Fibroblast of peridontal ligament (primary cell): ENCODE measurements at regions not wholly inside any gene's neighbourhood (a gene's known extent, or its start where the extent isn't known, plus 50 kb on each side); places are given as distances from the start of the nearest gene placed in this dataset.

Experiments used
- DNase-seq: peaks from one replicate; pipeline ENCODE4 v3.0.0-alpha.2; 2010; ENCODE audit errors: extremely low read depth

DNA sequence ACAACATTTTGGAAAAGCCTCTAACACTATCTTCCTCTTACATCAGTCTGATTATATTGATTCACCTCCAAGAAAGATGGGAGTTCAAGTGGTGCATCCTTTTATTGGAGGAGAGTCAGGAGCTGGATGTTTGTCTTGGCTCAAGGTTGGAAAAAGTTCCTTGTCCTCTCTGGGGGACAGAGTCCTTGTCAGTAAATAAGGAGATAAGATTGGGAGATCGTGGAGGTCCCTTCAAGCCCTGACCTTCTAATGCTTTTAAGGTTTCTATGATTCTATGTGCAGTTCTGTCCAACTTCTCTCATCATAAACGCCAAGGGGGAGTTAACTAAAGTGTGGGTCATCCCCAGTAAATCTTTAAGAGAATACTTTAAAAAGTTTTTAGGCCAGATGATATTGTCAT, 60.9 kb upstream of the CCBE1 start:
- no peak for DNase-seq

DNA sequence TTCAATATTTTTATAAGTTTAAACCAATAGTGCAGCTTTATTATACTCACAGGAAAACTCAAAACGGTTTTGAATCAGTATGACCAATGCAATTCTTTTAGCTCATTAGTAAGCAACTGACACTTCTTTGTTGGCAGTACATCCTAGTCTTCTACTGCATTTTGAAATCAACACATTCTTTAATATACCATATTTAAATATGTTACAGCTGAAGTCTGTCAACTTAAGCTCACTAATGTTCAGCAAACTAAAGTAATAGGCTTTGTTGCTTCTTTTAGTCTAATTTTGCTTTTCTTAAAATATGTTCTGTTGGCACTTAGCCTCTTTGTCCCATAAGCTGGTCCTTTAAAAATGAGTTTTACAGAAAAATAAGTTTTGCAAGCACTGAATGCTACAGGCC, 55.4 kb upstream of the CCBE1 start:
- DNase-seq: peak; percentile 40

DNA sequence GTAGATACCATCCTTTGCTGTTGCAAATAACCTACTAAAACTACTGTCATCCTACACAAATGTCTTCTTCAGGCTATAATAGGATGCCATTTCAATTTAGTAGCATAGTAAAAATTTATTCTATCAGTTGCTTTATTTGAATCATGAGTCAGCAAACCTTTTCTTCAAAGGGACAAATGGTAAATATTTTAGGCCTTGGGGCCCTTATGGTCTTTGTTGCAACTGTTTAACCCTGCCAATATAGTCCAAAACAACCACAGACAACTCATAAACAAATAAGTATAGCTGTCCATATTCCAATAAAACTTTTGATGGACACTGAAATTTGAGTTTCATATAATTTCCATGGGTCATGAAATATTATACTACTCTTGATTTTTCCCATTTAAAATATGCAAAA, 54.0 kb upstream of the CCBE1 start:
- DNase-seq: no peak

DNA sequence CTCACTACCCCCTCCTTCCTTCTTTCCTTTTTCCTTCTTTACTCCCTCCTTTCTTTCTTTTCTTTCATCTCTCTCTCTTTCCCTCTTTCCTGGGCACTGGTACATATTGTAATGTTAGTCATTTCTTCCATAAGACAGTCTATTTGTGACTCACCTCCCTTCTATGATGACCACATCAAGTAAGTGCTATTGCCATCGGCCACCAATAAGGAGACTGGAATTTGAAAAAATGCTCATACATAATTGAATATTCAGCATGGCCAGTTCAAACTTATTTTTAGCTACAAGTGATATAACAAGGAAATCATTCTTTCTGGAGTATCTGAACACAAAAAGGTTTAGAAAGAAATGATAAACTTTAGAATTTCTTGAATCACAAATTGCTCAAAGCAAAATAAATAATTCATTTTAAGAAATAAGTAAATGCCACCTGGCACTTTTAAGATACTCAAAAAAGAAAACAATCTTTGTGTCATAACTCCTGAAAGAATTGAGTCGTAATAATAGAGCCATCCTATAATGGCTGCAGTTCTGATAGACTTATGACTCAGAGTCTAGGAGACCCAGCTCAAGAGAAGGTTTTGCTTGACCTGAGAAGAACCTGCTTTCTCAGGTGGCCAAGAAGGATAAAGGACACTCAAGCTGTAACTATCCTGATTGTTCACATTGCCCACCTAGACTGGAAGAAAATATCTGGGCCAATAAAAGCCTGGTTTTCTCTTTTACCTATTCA, 51.6 kb upstream of the CCBE1 start:
- DNase-seq: peak; percentile 89
